H9 (cell line): ENCODE measurements at regions not wholly inside any gene's neighbourhood (a gene's known extent, or its start where the extent isn't known, plus 50 kb on each side); places are given as distances from the start of the nearest gene placed in this dataset.

Experiments
- DNase-seq: peaks from one replicate; pipeline ENCODE4 v3.0.0-alpha.2; 2017
- H2AFZ ChIP-seq: one replicate; pipeline ENCODE4 v1.6.1; 2013; ENCODE audit warnings: mild to moderate bottlenecking, low read length, control low read depth, moderate library complexity
- H2AK5ac ChIP-seq: 2 replicates; pipeline ENCODE4 v1.6.1; 2013; ENCODE audit warnings: low read length, control low read depth, mixed read lengths; ENCODE audit not compliant: insufficient read length
- H2BK120ac ChIP-seq: one replicate; pipeline ENCODE4 v1.6.1; 2013; ENCODE audit warnings: low read depth, mild to moderate bottlenecking, low read length, control low read depth, inconsistent platforms; ENCODE audit not compliant: poor library complexity, severe bottlenecking
- H2BK12ac ChIP-seq: 2 replicates; pipeline ENCODE4 v1.6.1; 2013; ENCODE audit warnings: low read length, control low read depth, mixed read lengths, low read depth; ENCODE audit not compliant: insufficient read length
- H2BK15ac ChIP-seq: 2 replicates; pipeline ENCODE4 v1.6.1; 2013; ENCODE audit warnings: low read depth, low read length, control low read depth
- H2BK20ac ChIP-seq: one replicate; pipeline ENCODE4 v1.6.1; 2013; ENCODE audit warnings: low read depth, mild to moderate bottlenecking, low read length, control low read depth, inconsistent platforms; ENCODE audit not compliant: poor library complexity, severe bottlenecking
- H2BK5ac ChIP-seq: 2 replicates; pipeline ENCODE4 v1.6.1; 2013; ENCODE audit warnings: low read length, control low read depth, mixed read lengths; ENCODE audit not compliant: insufficient read length
- H3K14ac ChIP-seq: 2 replicates; pipeline ENCODE4 v1.6.1; 2013; ENCODE audit warnings: low read length, control low read depth; ENCODE audit not compliant: insufficient read depth
- H3K18ac ChIP-seq: 2 replicates; pipeline ENCODE4 v1.6.1; 2013; ENCODE audit warnings: low read depth, mild to moderate bottlenecking, mixed read lengths, low read length, control low read depth; ENCODE audit not compliant: insufficient read length
- H3K23ac ChIP-seq: 2 replicates; pipeline ENCODE4 v1.6.1; 2013; ENCODE audit warnings: low read length, control low read depth, mixed read lengths, low read depth; ENCODE audit not compliant: insufficient read length
- H3K23me2 ChIP-seq: 2 replicates; pipeline ENCODE4 v1.6.1; 2013; ENCODE audit warnings: low read depth, mild to moderate bottlenecking, mixed read lengths, low read length, control low read depth; ENCODE audit not compliant: insufficient read length, poor library complexity, severe bottlenecking
- H3K27ac ChIP-seq: 2 replicates; pipeline ENCODE4 v1.5.1; 2013; ENCODE audit warnings: low read length, control low read depth, mixed read lengths, low read depth; ENCODE audit not compliant: insufficient read length
- H3K27me3 ChIP-seq: 2 replicates; pipeline ENCODE4 v1.6.1; 2013; ENCODE audit warnings: low read length, control low read depth, inconsistent platforms; ENCODE audit not compliant: insufficient read depth
- H3K4ac ChIP-seq: 2 replicates; pipeline ENCODE4 v1.6.1; 2013; ENCODE audit warnings: low read depth, mild to moderate bottlenecking, control low read depth, inconsistent platforms, low read length, moderate library complexity
- H3K4me1 ChIP-seq: 2 replicates; pipeline ENCODE4 v1.6.1; 2013; ENCODE audit warnings: low read length, control low read depth, inconsistent platforms; ENCODE audit not compliant: insufficient read depth
- H3K4me2 ChIP-seq: 2 replicates; pipeline ENCODE4 v1.6.1; 2013; ENCODE audit warnings: low read length, control low read depth, mixed read lengths; ENCODE audit not compliant: insufficient read length, insufficient read depth
- H3K56ac ChIP-seq: 2 replicates; pipeline ENCODE4 v1.6.1; 2013; ENCODE audit warnings: low read depth, mild to moderate bottlenecking, mixed read lengths, low read length, control low read depth; ENCODE audit not compliant: insufficient read length
- H3K79me1 ChIP-seq: 2 replicates; pipeline ENCODE4 v1.6.1; 2013; ENCODE audit warnings: low read depth, mild to moderate bottlenecking, moderate library complexity, low read length, control low read depth, inconsistent platforms; ENCODE audit not compliant: insufficient read depth, poor library complexity, severe bottlenecking
- H3K79me2 ChIP-seq: 2 replicates; pipeline ENCODE4 v1.6.1; 2013; ENCODE audit warnings: low read length, control low read depth, inconsistent platforms; ENCODE audit not compliant: insufficient read depth
- H3K9ac ChIP-seq: 2 replicates; pipeline ENCODE4 v1.6.1; 2013; ENCODE audit warnings: low read length, control low read depth, mixed read lengths; ENCODE audit not compliant: insufficient read length; ENCODE audit errors: extremely low read depth
- H3K9me3 ChIP-seq: one replicate; pipeline ENCODE4 v1.6.1; 2013; ENCODE audit warnings: low read depth, low read length, inconsistent platforms; ENCODE audit not compliant: control insufficient read depth
- H3T11ph ChIP-seq: one replicate; pipeline ENCODE4 v1.6.1; 2013; ENCODE audit warnings: mild to moderate bottlenecking, low read length, control low read depth, inconsistent platforms
- H4K20me1 ChIP-seq: one replicate; pipeline ENCODE4 v1.6.1; 2013; ENCODE audit not compliant: control insufficient read depth, insufficient read length, insufficient read depth
- H4K5ac ChIP-seq: 2 replicates; pipeline ENCODE4 v1.6.1; 2013; ENCODE audit warnings: low read depth, mild to moderate bottlenecking, mixed read lengths, low read length, control low read depth; ENCODE audit not compliant: insufficient read length
- H4K8ac ChIP-seq: replicated peaks from 2 replicates; pipeline ENCODE4 v1.6.1; 2013; ENCODE audit warnings: low read length, control low read depth, mixed read lengths, low read depth; ENCODE audit not compliant: insufficient read length
- H4K91ac ChIP-seq: 2 replicates; pipeline ENCODE4 v1.6.1; 2013; ENCODE audit warnings: low read depth, mild to moderate bottlenecking, moderate library complexity, mixed read lengths, low read length, control low read depth; ENCODE audit not compliant: insufficient read length
- H3K27ac Mint-ChIP-seq, 3 experiments: 2 replicates in 2 of 3; 3 replicates in 1 of 3; pipeline ENCODE4 v1.8.0; 2020 to 2021; ENCODE audit warnings: mixed read lengths in 3 of 3, mild to moderate bottlenecking in 1 of 3, moderate library complexity in 1 of 3
- H3K27me3 Mint-ChIP-seq: 2 replicates; pipeline ENCODE4 v1.8.0; 2021; ENCODE audit warnings: low read depth, mild to moderate bottlenecking, moderate library complexity, mixed read lengths
- H3K36me3 Mint-ChIP-seq, 3 experiments: 2 replicates in 2 of 3; 3 replicates in 1 of 3; pipeline ENCODE4 v1.8.0; 2020 to 2021; ENCODE audit warnings: low read depth in 3 of 3, mixed read lengths in 3 of 3; ENCODE audit not compliant: insufficient read depth in 1 of 3
- H3K4me1 Mint-ChIP-seq, 2 experiments: 2 replicates each; pipeline ENCODE4 v1.8.0; 2020; ENCODE audit warnings: mixed read lengths in 2 of 2
- H3K4me3 Mint-ChIP-seq, 2 experiments: 2 replicates in 1 of 2; 3 replicates in 1 of 2; pipeline ENCODE4 v1.8.0; 2020 to 2021; ENCODE audit warnings: mild to moderate bottlenecking in 2 of 2, mixed read lengths in 2 of 2, moderate library complexity in 1 of 2
- H3K9me3 Mint-ChIP-seq, 2 experiments: 2 replicates in 1 of 2; 3 replicates in 1 of 2; pipeline ENCODE4 v1.8.0; 2020; ENCODE audit warnings: mild to moderate bottlenecking in 2 of 2, mixed read lengths in 2 of 2, moderate library complexity in 1 of 2
- WGBS: extraction: QIAGEN DNeasy Blood & Tissue Kit; methylation state at CpG from one replicate; pipeline ENCODE4 v1.1.7; 2013; ENCODE audit warnings: missing lambda C conversion rate, low lambda C conversion rate, mixed read lengths; ENCODE audit not compliant: insufficient read length; ENCODE audit errors: extremely low coverage; 5-methylcytosine and 5-hydroxymethylcytosine counted together
- TF ChIP-seq, protein P1 (sequence below): fragments of 200-600 bp; sonication (generic); conservative IDR thresholded peaks from 3 replicates; pipeline ENCODE4 v1.8.0; 2021; ENCODE audit warnings: antibody characterized with exemption, mild to moderate bottlenecking

DNA sequence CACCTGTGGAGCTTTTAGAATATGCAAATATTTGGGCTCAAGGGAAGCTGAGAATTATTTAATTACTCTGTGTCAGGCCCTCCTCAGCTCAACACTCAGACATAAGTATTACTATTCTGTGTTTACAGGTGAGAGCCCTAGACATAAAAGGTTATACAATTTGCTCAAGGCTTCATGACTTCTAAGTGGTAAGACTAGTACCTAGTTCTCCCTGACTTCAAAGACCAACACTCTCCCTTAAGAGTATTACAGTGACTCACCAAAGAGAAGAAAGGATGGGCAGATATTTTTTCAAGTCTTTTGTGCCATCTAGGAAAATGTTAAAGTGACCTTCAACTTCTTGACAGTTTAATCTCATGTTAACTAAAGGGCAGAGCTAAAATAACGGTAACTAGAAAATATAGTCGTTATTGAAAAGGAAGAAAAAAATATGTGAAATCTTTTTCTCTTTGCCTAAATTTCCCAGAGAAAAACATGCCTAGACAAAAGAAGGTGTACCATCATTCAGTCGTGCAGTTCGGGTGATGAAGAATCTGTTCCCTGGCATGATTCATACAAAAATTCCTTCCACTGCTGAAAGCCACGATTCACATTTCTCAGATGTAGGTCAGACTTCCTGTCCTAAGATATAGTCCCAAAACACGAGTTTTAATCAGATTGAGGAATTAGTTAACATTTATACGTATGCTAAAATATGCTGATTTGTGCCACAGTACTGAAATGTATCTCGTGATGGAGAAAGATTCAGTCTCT lies 849.1 kb upstream of the API5 start:
- Histone ChIP-seq H3K4me1 (no peaks in the 10 kb centered on the region), H2BK120ac (no peak overlapping the region), H3K4me2 (no peak overlapping the region), H4K20me1 (no peaks in the 10 kb centered on the region), H3K9me3 (no peaks in the 10 kb centered on the region), H3K4ac (no peak overlapping the region), H3K23me2 (no peaks in the 10 kb centered on the region), H3K27me3 (no peaks in the 10 kb centered on the region), H3K23ac (no peak overlapping the region), H2BK15ac (no peak overlapping the region), H3K27ac (no peak overlapping the region), H3K79me2 (no peaks in the 10 kb centered on the region), H3K79me1 (no peaks in the 10 kb centered on the region), H2AFZ (no peak overlapping the region), H2BK5ac (no peak overlapping the region), H3T11ph (no peak overlapping the region), H2BK20ac (no peak overlapping the region), H3K18ac (no peak overlapping the region), H4K5ac (no peak overlapping the region), H4K8ac (no peak overlapping the region), H3K14ac (no peak overlapping the region), H4K91ac (no peak overlapping the region), H3K9ac (no peak overlapping the region), H3K56ac (no peak overlapping the region), H2AK5ac (no peak overlapping the region), H2BK12ac (no peak overlapping the region)
- Mint-ChIP-seq H3K4me3 (no peak overlapping the region), H3K36me3 (no peaks in the 10 kb centered on the region), H3K9me3 (peaks cover 0 to 3% of the 10 kb centered on the region in 2 experiments; a peak in 2 of 5 replicates), H3K4me1 (no peaks in the 10 kb centered on the region), H3K27ac (no peak overlapping the region), H3K27me3 (no peaks in the 10 kb centered on the region)
- no CpG with 5 or more reads among the region's 8 CpGs for WGBS
- DNase-seq = no peak
- TF ChIP-seq, protein P1, sequence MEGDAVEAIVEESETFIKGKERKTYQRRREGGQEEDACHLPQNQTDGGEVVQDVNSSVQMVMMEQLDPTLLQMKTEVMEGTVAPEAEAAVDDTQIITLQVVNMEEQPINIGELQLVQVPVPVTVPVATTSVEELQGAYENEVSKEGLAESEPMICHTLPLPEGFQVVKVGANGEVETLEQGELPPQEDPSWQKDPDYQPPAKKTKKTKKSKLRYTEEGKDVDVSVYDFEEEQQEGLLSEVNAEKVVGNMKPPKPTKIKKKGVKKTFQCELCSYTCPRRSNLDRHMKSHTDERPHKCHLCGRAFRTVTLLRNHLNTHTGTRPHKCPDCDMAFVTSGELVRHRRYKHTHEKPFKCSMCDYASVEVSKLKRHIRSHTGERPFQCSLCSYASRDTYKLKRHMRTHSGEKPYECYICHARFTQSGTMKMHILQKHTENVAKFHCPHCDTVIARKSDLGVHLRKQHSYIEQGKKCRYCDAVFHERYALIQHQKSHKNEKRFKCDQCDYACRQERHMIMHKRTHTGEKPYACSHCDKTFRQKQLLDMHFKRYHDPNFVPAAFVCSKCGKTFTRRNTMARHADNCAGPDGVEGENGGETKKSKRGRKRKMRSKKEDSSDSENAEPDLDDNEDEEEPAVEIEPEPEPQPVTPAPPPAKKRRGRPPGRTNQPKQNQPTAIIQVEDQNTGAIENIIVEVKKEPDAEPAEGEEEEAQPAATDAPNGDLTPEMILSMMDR = no peak
